B cell (primary cell): ENCODE measurements at regions not wholly inside any gene's neighbourhood (a gene's known extent, or its start where the extent isn't known, plus 50 kb on each side); places are given as distances from the start of the nearest gene placed in this dataset.

ENCODE experiments used
- ATAC-seq: fragments of 200-7000 bp; cut with Tn5 transposase; one replicate; pipeline ENCODE4 v1.10.0; 2021; ENCODE audit warnings: low read depth, mild to moderate bottlenecking, moderate number of reproducible peaks, moderate library complexity
- CTCF ChIA-PET: fragments of 350-600 bp; sonication (Branson Sonifier 250); formaldehyde crosslinking; loops from one replicate; lab custom pipeline; 2021; ENCODE audit warnings: antibody characterized with exemption, inconsistent platforms; lab: Charles Lee
- POLR2A ChIA-PET: fragments of 350-600 bp; sonication (Branson Sonifier 250); formaldehyde crosslinking; loops from one replicate; lab custom pipeline; 2021; ENCODE audit warnings: antibody characterized with exemption; lab: Charles Lee
- DNase-seq: peaks from one replicate; pipeline ENCODE4 v3.0.0; 2013
- H2AFZ ChIP-seq: 2 replicates; pipeline ENCODE4 v1.6.1; 2012; ENCODE audit warnings: mild to moderate bottlenecking, low read depth, low read length; ENCODE audit not compliant: insufficient read depth, poor library complexity, severe bottlenecking
- H3K27ac ChIP-seq, 2 donors: 1 replicate in 1 of 2; 2 replicates in 1 of 2; pipeline ENCODE4 v1.5.1; 2012 to 2013; ENCODE audit warnings: low read length in 2 of 2, mild to moderate bottlenecking in 2 of 2, moderate library complexity in 1 of 2
- H3K27me3 ChIP-seq, 4 experiments: fragments of 200-600 bp in 1 of 4; sonication (generic) in 1 of 4; replicated peaks in 1 of 4; 1 replicate in 2 of 4; 2 replicates in 2 of 4; pipeline versions ENCODE4 v1.6.1 to v1.7.0; 2013 to 2016; ENCODE audit warnings: low read length in 3 of 4, mild to moderate bottlenecking in 2 of 4, mixed read lengths in 1 of 4, moderate library complexity in 1 of 4; ENCODE audit not compliant: insufficient read depth in 4 of 4, control insufficient read depth in 3 of 4; ENCODE audit errors: control extremely low read depth in 1 of 4
- H3K36me3 ChIP-seq, 2 experiments: replicated peaks in 1 of 2; 1 replicate in 1 of 2; 2 replicates in 1 of 2; pipeline versions ENCODE4 v1.6.1 to v1.7.1; 2013; ENCODE audit warnings: low read length in 1 of 2; ENCODE audit not compliant: insufficient read depth in 2 of 2, control insufficient read depth in 1 of 2; ENCODE audit errors: control extremely low read depth in 1 of 2, extremely low read depth in 1 of 2
- H3K4me1 ChIP-seq, 2 donors: fragments of 200-600 bp in 1 of 2; sonication (generic) in 1 of 2; 1 replicate in 1 of 2; 2 replicates in 1 of 2; pipeline versions ENCODE4 v1.5.1 to v1.6.1; 2013 to 2017; ENCODE audit warnings: low read length in 2 of 2; ENCODE audit not compliant: control insufficient read depth in 2 of 2, insufficient read depth in 2 of 2
- H3K4me2 ChIP-seq: replicated peaks from 2 replicates; pipeline ENCODE3; 2012; ENCODE audit warnings: mild to moderate bottlenecking, low read depth, low read length; ENCODE audit not compliant: poor library complexity, severe bottlenecking
- H3K4me3 ChIP-seq, 5 experiments: fragments of 200-600 bp in 1 of 5; sonication (generic) in 1 of 5; 1 replicate in 3 of 5; 2 replicates in 2 of 5; pipeline versions ENCODE4 v1.5.1 to v1.7.0; 2011 to 2016; ENCODE audit warnings: low read length in 4 of 5, mild to moderate bottlenecking in 4 of 5, low read depth in 2 of 5, control low read depth in 1 of 5, moderate library complexity in 1 of 5; ENCODE audit not compliant: insufficient read depth in 1 of 5; ENCODE audit errors: control extremely low read depth in 1 of 5, extremely low read depth in 1 of 5
- H3K79me2 ChIP-seq: fragments of 200-600 bp; sonication (generic); one replicate; pipeline ENCODE4 v1.6.0; 2016; ENCODE audit warnings: low read length; ENCODE audit not compliant: control insufficient read depth, insufficient read depth
- H3K9ac ChIP-seq: fragments of 200-600 bp; sonication (generic); 2 replicates; pipeline ENCODE4 v1.6.1; 2017; ENCODE audit warnings: mild to moderate bottlenecking, low read length, moderate library complexity
- H3K9me3 ChIP-seq, 3 donors: one replicate each; pipeline versions ENCODE4 v1.6.1 to v1.7.1; 2013; ENCODE audit warnings: low read length in 2 of 3; ENCODE audit not compliant: control insufficient read depth in 2 of 3, insufficient read depth in 1 of 3; ENCODE audit errors: control extremely low read depth in 1 of 3
- H4K20me1 ChIP-seq: 2 replicates; pipeline ENCODE4 v1.6.0; 2012; ENCODE audit warnings: mild to moderate bottlenecking, low read length; ENCODE audit not compliant: insufficient read depth, control insufficient read depth, poor library complexity, severe bottlenecking
- H3K27ac Mint-ChIP-seq: one replicate; pipeline ENCODE4 v1.8.0; 2021; ENCODE audit warnings: mixed read lengths
- H3K27me3 Mint-ChIP-seq: one replicate; pipeline ENCODE4 v1.8.0; 2021; ENCODE audit warnings: mixed read lengths
- H3K4me1 Mint-ChIP-seq: one replicate; pipeline ENCODE4 v1.8.0; 2021; ENCODE audit warnings: mixed read lengths
- H3K4me3 Mint-ChIP-seq: one replicate; pipeline ENCODE4 v1.8.0; 2021; ENCODE audit warnings: mixed read lengths
- H3K9me3 Mint-ChIP-seq: one replicate; pipeline ENCODE4 v1.8.0; 2022; ENCODE audit warnings: mixed read lengths; ENCODE audit not compliant: insufficient read depth
- CTCF ChIP-seq: fragments of 200-600 bp; IDR thresholded peaks from one replicate; pipeline ENCODE4 v1.8.0; 2022; ENCODE audit warnings: antibody characterized with exemption, mild to moderate bottlenecking
- EZH2 ChIP-seq: IDR thresholded peaks from 2 replicates; pipeline ENCODE4 v1.6.1; 2012; ENCODE audit warnings: borderline replicate concordance, low read depth, mild to moderate bottlenecking, moderate library complexity, low read length; ENCODE audit not compliant: insufficient read depth, poor library complexity, severe bottlenecking
- WGBS: methylation state at CpG from one replicate; pipeline ENCODE4 v1.1.5; 2013; ENCODE audit warnings: missing lambda C conversion rate; ENCODE audit not compliant: insufficient coverage; 5-methylcytosine and 5-hydroxymethylcytosine counted together
- intact Hi-C: fragments of 100-400 bp; cut with micrococcal nuclease; formaldehyde crosslinking; loops from one replicate; pipeline ENCODE4 v1.10.0; 2022

- Histone ChIP-seq H3K27me3 (no peaks in the 10 kb centered on the region), H3K9me3 (no peaks in the 10 kb centered on the region), H3K4me3 (no peak overlapping the region), H2AFZ (no peak overlapping the region), H3K36me3 (no peaks in the 10 kb centered on the region), H3K9ac (no peak overlapping the region), H3K79me2 (no peaks in the 10 kb centered on the region), H3K27ac (no peak overlapping the region), H3K4me1 (no peaks in the 10 kb centered on the region), H4K20me1 (no peaks in the 10 kb centered on the region), H3K4me2 (no peak overlapping the region)
- Mint-ChIP-seq H3K4me3 (no peak overlapping the region), H3K27me3 (no peaks in the 10 kb centered on the region), H3K9me3 (no peaks in the 10 kb centered on the region), H3K27ac (no peak overlapping the region), H3K4me1 (no peaks in the 10 kb centered on the region)
- ChIA-PET POLR2A (no interaction called here), CTCF (no interaction called here)
- TF ChIP-seq CTCF (no peak), EZH2 (no peak)
- intact Hi-C loops, result no loop called here
- DNase-seq, result no peak
- no CpG with 5 or more reads among the region's 3 CpGs for WGBS
- no peak for ATAC-seq
Observed at GRCh38 chr7:16083931-16084330, 337.4 kb downstream of the CRPPA start.

GRCh38 chr7:16080131-16080530 is 341.2 kb downstream of the CRPPA start:
- intact Hi-C loops, result no loop called here
- H3K36me3 ChIP-seq, result no peaks in the 10 kb centered on the region
- no peak overlapping the region for H3K9ac ChIP-seq
- H3K4me1 Mint-ChIP-seq, result no peaks in the 10 kb centered on the region
- ChIA-PET CTCF (interaction anchor here (0.7 to 4.5 kb wide), 2 partner anchors 481 to 485 kb away, joined by 3 to 43 read pairs; no protein-coding TSS in a partner anchor), POLR2A (no interaction called here)
- no peaks in the 10 kb centered on the region for H3K79me2 ChIP-seq
- no peak overlapping the region for H3K27ac Mint-ChIP-seq
- no peak overlapping the region for H2AFZ ChIP-seq
- ATAC-seq (no peak), DNase-seq (no peak)
- H3K4me2 ChIP-seq, result no peak overlapping the region
- no peak overlapping the region for H3K4me3 ChIP-seq
- H3K27me3 Mint-ChIP-seq, result no peaks in the 10 kb centered on the region
- WGBS, result no CpG with 5 or more reads among the region's 2 CpGs
- H3K9me3 ChIP-seq, result no peaks in the 10 kb centered on the region
- no peaks in the 10 kb centered on the region for H3K27me3 ChIP-seq
- H3K9me3 Mint-ChIP-seq, result no peaks in the 10 kb centered on the region
- H4K20me1 ChIP-seq, result no peaks in the 10 kb centered on the region
- no peak overlapping the region for H3K4me3 Mint-ChIP-seq
- TF ChIP-seq EZH2, result no peak
- TF ChIP-seq CTCF, result no peak
- H3K27ac ChIP-seq, result no peak overlapping the region
- no peaks in the 10 kb centered on the region for H3K4me1 ChIP-seq
